ENCODE measurements at regions not wholly inside any gene's neighbourhood (a gene's known extent, or its start where the extent isn't known, plus 50 kb on each side); places are given as distances from the start of the nearest gene placed in this dataset.

- intact Hi-C loops (cut with DNase I; ENCODE audit: low total_unique reads), result loop anchor here (10.0 kb wide), 2 partner anchors 378 to 628 kb away; no protein-coding TSS in a partner anchor
- no peak for TF ChIP-seq POLR2A (IDR thresholded peaks at IDR 0.05)
- TF ChIP-seq CTCF (IDR thresholded peaks at IDR 0.05), result no peak
- WGBS, 2 donors, result 51 to 55% methylated on average over 3 of the region's 3 CpGs
- H3K4me3 ChIP-seq (ENCODE audit: low read depth, poor library complexity, severe bottlenecking), result no peak overlapping the region
- no peak for DNase-seq (ENCODE audit: low spot score in 2 of 2)
Observed at GRCh38 chr15:36506733-36507356, 72.6 kb upstream of the CDIN1 start.

GRCh38 chr15:36507458-36507857, 72.0 kb upstream of the CDIN1 start:
- 0 to 9% methylated on average over 1 of the region's 1 CpG for WGBS, 2 donors
- intact Hi-C loops (cut with DNase I; ENCODE audit: low total_unique reads), result loop anchor here (10.0 kb wide), 2 partner anchors 377 to 627 kb away; no protein-coding TSS in a partner anchor
- TF ChIP-seq POLR2A (IDR thresholded peaks at IDR 0.05) (no peak), CTCF (IDR thresholded peaks at IDR 0.05) (no peak)
- DNase-seq (ENCODE audit: low spot score in 2 of 2), result no peak
- H3K4me3 ChIP-seq (ENCODE audit: low read depth, poor library complexity, severe bottlenecking), result no peak overlapping the region

- TF ChIP-seq CTCF (IDR thresholded peaks at IDR 0.05) (no peak), POLR2A (IDR thresholded peaks at IDR 0.05) (no peak)
- 95 to 98% methylated on average over 3 of the region's 3 CpGs for WGBS, 2 donors
- no peak for DNase-seq (ENCODE audit: low spot score in 2 of 2)
- no peak overlapping the region for H3K4me3 ChIP-seq (ENCODE audit: low read depth, poor library complexity, severe bottlenecking)
- intact Hi-C loops (cut with DNase I; ENCODE audit: low total_unique reads), result no loop called here
Observed at GRCh38 chr15:36511594-36511993, 67.8 kb upstream of the CDIN1 start.

GRCh38 chr15:36517758-36518157, 61.7 kb upstream of the CDIN1 start:
- intact Hi-C loops (cut with DNase I; ENCODE audit: low total_unique reads), result no loop called here
- H3K4me3 ChIP-seq (ENCODE audit: low read depth, poor library complexity, severe bottlenecking), result no peak overlapping the region
- TF ChIP-seq POLR2A (IDR thresholded peaks at IDR 0.05) (no peak), CTCF (IDR thresholded peaks at IDR 0.05) (no peak)
- 87 to 92% methylated on average over 1 of the region's 1 CpG for WGBS, 2 donors
- DNase-seq (ENCODE audit: low spot score in 2 of 2), result no peak

GRCh38 chr15:36519067-36519466, 60.4 kb upstream of the CDIN1 start:
- no peak overlapping the region for H3K4me3 ChIP-seq (ENCODE audit: low read depth, poor library complexity, severe bottlenecking)
- no peak for DNase-seq (ENCODE audit: low spot score in 2 of 2)
- WGBS, 2 donors, result 82 to 90% methylated on average over 6 of the region's 6 CpGs
- no peak for TF ChIP-seq POLR2A (IDR thresholded peaks at IDR 0.05)
- no peak for TF ChIP-seq CTCF (IDR thresholded peaks at IDR 0.05)
- intact Hi-C loops (cut with DNase I; ENCODE audit: low total_unique reads), result no loop called here

GRCh38 chr15:36525430-36525829, 54.0 kb upstream of the CDIN1 start:
- no peak for TF ChIP-seq CTCF (IDR thresholded peaks at IDR 0.05)
- TF ChIP-seq POLR2A (IDR thresholded peaks at IDR 0.05), result no peak
- intact Hi-C loops (cut with DNase I; ENCODE audit: low total_unique reads), result no loop called here
- DNase-seq (ENCODE audit: low spot score in 2 of 2), result no peak
- H3K4me3 ChIP-seq (ENCODE audit: low read depth, poor library complexity, severe bottlenecking), result no peak overlapping the region
- WGBS, 2 donors, result 47 to 68% methylated on average over 3 of the region's 3 CpGs

Data from lower leg skin (tissue), 4 donors.